H9 (cell line): ENCODE measurements at regions not wholly inside any gene's neighbourhood (a gene's known extent, or its start where the extent isn't known, plus 50 kb on each side); places are given as distances from the start of the nearest gene placed in this dataset.

Source experiments
- DNase-seq: peaks from one replicate; pipeline ENCODE4 v3.0.0-alpha.2; 2017
- H2AFZ ChIP-seq: one replicate; pipeline ENCODE4 v1.6.1; 2013; ENCODE audit warnings: mild to moderate bottlenecking, low read length, control low read depth, moderate library complexity
- H2AK5ac ChIP-seq: 2 replicates; pipeline ENCODE4 v1.6.1; 2013; ENCODE audit warnings: low read length, control low read depth, mixed read lengths; ENCODE audit not compliant: insufficient read length
- H2BK120ac ChIP-seq: one replicate; pipeline ENCODE4 v1.6.1; 2013; ENCODE audit warnings: low read depth, mild to moderate bottlenecking, low read length, control low read depth, inconsistent platforms; ENCODE audit not compliant: poor library complexity, severe bottlenecking
- H2BK12ac ChIP-seq: 2 replicates; pipeline ENCODE4 v1.6.1; 2013; ENCODE audit warnings: low read length, control low read depth, mixed read lengths, low read depth; ENCODE audit not compliant: insufficient read length
- H2BK15ac ChIP-seq: 2 replicates; pipeline ENCODE4 v1.6.1; 2013; ENCODE audit warnings: low read depth, low read length, control low read depth
- H2BK20ac ChIP-seq: one replicate; pipeline ENCODE4 v1.6.1; 2013; ENCODE audit warnings: low read depth, mild to moderate bottlenecking, low read length, control low read depth, inconsistent platforms; ENCODE audit not compliant: poor library complexity, severe bottlenecking
- H2BK5ac ChIP-seq: 2 replicates; pipeline ENCODE4 v1.6.1; 2013; ENCODE audit warnings: low read length, control low read depth, mixed read lengths; ENCODE audit not compliant: insufficient read length
- H3K14ac ChIP-seq: 2 replicates; pipeline ENCODE4 v1.6.1; 2013; ENCODE audit warnings: low read length, control low read depth; ENCODE audit not compliant: insufficient read depth
- H3K18ac ChIP-seq: 2 replicates; pipeline ENCODE4 v1.6.1; 2013; ENCODE audit warnings: low read depth, mild to moderate bottlenecking, mixed read lengths, low read length, control low read depth; ENCODE audit not compliant: insufficient read length
- H3K23ac ChIP-seq: 2 replicates; pipeline ENCODE4 v1.6.1; 2013; ENCODE audit warnings: low read length, control low read depth, mixed read lengths, low read depth; ENCODE audit not compliant: insufficient read length
- H3K23me2 ChIP-seq: 2 replicates; pipeline ENCODE4 v1.6.1; 2013; ENCODE audit warnings: low read depth, mild to moderate bottlenecking, mixed read lengths, low read length, control low read depth; ENCODE audit not compliant: insufficient read length, poor library complexity, severe bottlenecking
- H3K27ac ChIP-seq: 2 replicates; pipeline ENCODE4 v1.5.1; 2013; ENCODE audit warnings: low read length, control low read depth, mixed read lengths, low read depth; ENCODE audit not compliant: insufficient read length
- H3K27me3 ChIP-seq: 2 replicates; pipeline ENCODE4 v1.6.1; 2013; ENCODE audit warnings: low read length, control low read depth, inconsistent platforms; ENCODE audit not compliant: insufficient read depth
- H3K4ac ChIP-seq: 2 replicates; pipeline ENCODE4 v1.6.1; 2013; ENCODE audit warnings: low read depth, mild to moderate bottlenecking, control low read depth, inconsistent platforms, low read length, moderate library complexity
- H3K4me1 ChIP-seq: 2 replicates; pipeline ENCODE4 v1.6.1; 2013; ENCODE audit warnings: low read length, control low read depth, inconsistent platforms; ENCODE audit not compliant: insufficient read depth
- H3K4me2 ChIP-seq: 2 replicates; pipeline ENCODE4 v1.6.1; 2013; ENCODE audit warnings: low read length, control low read depth, mixed read lengths; ENCODE audit not compliant: insufficient read length, insufficient read depth
- H3K56ac ChIP-seq: 2 replicates; pipeline ENCODE4 v1.6.1; 2013; ENCODE audit warnings: low read depth, mild to moderate bottlenecking, mixed read lengths, low read length, control low read depth; ENCODE audit not compliant: insufficient read length
- H3K79me1 ChIP-seq: 2 replicates; pipeline ENCODE4 v1.6.1; 2013; ENCODE audit warnings: low read depth, mild to moderate bottlenecking, moderate library complexity, low read length, control low read depth, inconsistent platforms; ENCODE audit not compliant: insufficient read depth, poor library complexity, severe bottlenecking
- H3K79me2 ChIP-seq: 2 replicates; pipeline ENCODE4 v1.6.1; 2013; ENCODE audit warnings: low read length, control low read depth, inconsistent platforms; ENCODE audit not compliant: insufficient read depth
- H3K9ac ChIP-seq: 2 replicates; pipeline ENCODE4 v1.6.1; 2013; ENCODE audit warnings: low read length, control low read depth, mixed read lengths; ENCODE audit not compliant: insufficient read length; ENCODE audit errors: extremely low read depth
- H3K9me3 ChIP-seq: one replicate; pipeline ENCODE4 v1.6.1; 2013; ENCODE audit warnings: low read depth, low read length, inconsistent platforms; ENCODE audit not compliant: control insufficient read depth
- H3T11ph ChIP-seq: one replicate; pipeline ENCODE4 v1.6.1; 2013; ENCODE audit warnings: mild to moderate bottlenecking, low read length, control low read depth, inconsistent platforms
- H4K20me1 ChIP-seq: one replicate; pipeline ENCODE4 v1.6.1; 2013; ENCODE audit not compliant: control insufficient read depth, insufficient read length, insufficient read depth
- H4K5ac ChIP-seq: 2 replicates; pipeline ENCODE4 v1.6.1; 2013; ENCODE audit warnings: low read depth, mild to moderate bottlenecking, mixed read lengths, low read length, control low read depth; ENCODE audit not compliant: insufficient read length
- H4K8ac ChIP-seq: replicated peaks from 2 replicates; pipeline ENCODE4 v1.6.1; 2013; ENCODE audit warnings: low read length, control low read depth, mixed read lengths, low read depth; ENCODE audit not compliant: insufficient read length
- H4K91ac ChIP-seq: 2 replicates; pipeline ENCODE4 v1.6.1; 2013; ENCODE audit warnings: low read depth, mild to moderate bottlenecking, moderate library complexity, mixed read lengths, low read length, control low read depth; ENCODE audit not compliant: insufficient read length
- H3K27ac Mint-ChIP-seq, 3 experiments: 2 replicates in 2 of 3; 3 replicates in 1 of 3; pipeline ENCODE4 v1.8.0; 2020 to 2021; ENCODE audit warnings: mixed read lengths in 3 of 3, mild to moderate bottlenecking in 1 of 3, moderate library complexity in 1 of 3
- H3K27me3 Mint-ChIP-seq: 2 replicates; pipeline ENCODE4 v1.8.0; 2021; ENCODE audit warnings: low read depth, mild to moderate bottlenecking, moderate library complexity, mixed read lengths
- H3K36me3 Mint-ChIP-seq, 3 experiments: 2 replicates in 2 of 3; 3 replicates in 1 of 3; pipeline ENCODE4 v1.8.0; 2020 to 2021; ENCODE audit warnings: low read depth in 3 of 3, mixed read lengths in 3 of 3; ENCODE audit not compliant: insufficient read depth in 1 of 3
- H3K4me1 Mint-ChIP-seq, 2 experiments: 2 replicates each; pipeline ENCODE4 v1.8.0; 2020; ENCODE audit warnings: mixed read lengths in 2 of 2
- H3K4me3 Mint-ChIP-seq, 2 experiments: 2 replicates in 1 of 2; 3 replicates in 1 of 2; pipeline ENCODE4 v1.8.0; 2020 to 2021; ENCODE audit warnings: mild to moderate bottlenecking in 2 of 2, mixed read lengths in 2 of 2, moderate library complexity in 1 of 2
- H3K9me3 Mint-ChIP-seq, 2 experiments: 2 replicates in 1 of 2; 3 replicates in 1 of 2; pipeline ENCODE4 v1.8.0; 2020; ENCODE audit warnings: mild to moderate bottlenecking in 2 of 2, mixed read lengths in 2 of 2, moderate library complexity in 1 of 2
- CTCF ChIP-seq: fragments of 200-600 bp; sonication (generic); conservative IDR thresholded peaks from 3 replicates; pipeline ENCODE4 v1.8.0; 2021; ENCODE audit warnings: antibody characterized with exemption, mild to moderate bottlenecking
- WGBS: extraction: QIAGEN DNeasy Blood & Tissue Kit; methylation state at CpG from one replicate; pipeline ENCODE4 v1.1.7; 2013; ENCODE audit warnings: missing lambda C conversion rate, low lambda C conversion rate, mixed read lengths; ENCODE audit not compliant: insufficient read length; ENCODE audit errors: extremely low coverage; 5-methylcytosine and 5-hydroxymethylcytosine counted together

- DNase-seq = no peak
- no peak overlapping the region for H3K23ac ChIP-seq
- no peak for TF ChIP-seq CTCF
- H3K18ac ChIP-seq = no peak overlapping the region
- Mint-ChIP-seq H3K4me3 (no peak overlapping the region), H3K36me3 (peaks cover 0 to 2% (median 0%) of the 10 kb centered on the region in 3 experiments; a peak in 1 of 7 replicates), H3K27ac (no peak overlapping the region), H3K9me3 (no peaks in the 10 kb centered on the region; a peak in 1 of 5 replicates), H3K4me1 (no peaks in the 10 kb centered on the region), H3K27me3 (no peaks in the 10 kb centered on the region)
- H3K23me2 ChIP-seq = no peaks in the 10 kb centered on the region
- no peak overlapping the region for H2BK120ac ChIP-seq
- H3K4me1 ChIP-seq = no peaks in the 10 kb centered on the region
- no peak overlapping the region for H4K91ac ChIP-seq
- no peak overlapping the region for H3K4me2 ChIP-seq
- H3K56ac ChIP-seq = no peak overlapping the region
- H3K27me3 ChIP-seq = no peaks in the 10 kb centered on the region; the same call in 1 of the 2 replicates
- no peak overlapping the region for H3T11ph ChIP-seq
- H4K8ac ChIP-seq = no peak overlapping the region
- no peak overlapping the region for H3K9ac ChIP-seq
- no peaks in the 10 kb centered on the region for H3K9me3 ChIP-seq
- no peak overlapping the region for H3K14ac ChIP-seq
- H2BK15ac ChIP-seq = no peak overlapping the region
- H2AK5ac ChIP-seq = no peak overlapping the region
- no peak overlapping the region for H4K5ac ChIP-seq
- no peaks in the 10 kb centered on the region for H3K79me2 ChIP-seq
- no CpG with 5 or more reads among the region's 5 CpGs for WGBS
- no peaks in the 10 kb centered on the region for H4K20me1 ChIP-seq
- H3K27ac ChIP-seq = no peak overlapping the region
- H2BK20ac ChIP-seq = no peak overlapping the region
- no peak overlapping the region for H2BK5ac ChIP-seq
- H2AFZ ChIP-seq = no peak overlapping the region
- H3K4ac ChIP-seq = no peak overlapping the region
- H3K79me1 ChIP-seq = no peaks in the 10 kb centered on the region
- H2BK12ac ChIP-seq = no peak overlapping the region
Measured at GRCh38 chr11:27178859-27179258, 138.2 kb downstream of the BBOX1 start.
